HEK293T (cell line): ENCODE measurements at regions not wholly inside any gene's neighbourhood (a gene's known extent, or its start where the extent isn't known, plus 50 kb on each side); places are given as distances from the start of the nearest gene placed in this dataset.

Experiments used
- ARNT ChIP-seq: fragments of 450-650 bp; IDR thresholded peaks from 2 replicates; pipeline ENCODE4 v1.6.1; 2017; ENCODE audit warnings: mild to moderate bottlenecking
- BHLHE40 ChIP-seq: fragments of 450-650 bp; IDR thresholded peaks from 2 replicates; pipeline ENCODE4 v1.6.1; 2016; ENCODE audit warnings: mild to moderate bottlenecking, moderate library complexity, borderline replicate concordance
- CTBP1 ChIP-seq: fragments of 450-650 bp; IDR thresholded peaks from 2 replicates; pipeline ENCODE4 v1.6.1; 2016; ENCODE audit warnings: borderline replicate concordance
- ELF4 ChIP-seq: fragments of 450-650 bp; IDR thresholded peaks from 2 replicates; pipeline ENCODE4 v1.6.1; 2017; ENCODE audit warnings: antibody characterized with exemption
- FOXK2 ChIP-seq: fragments of 450-650 bp; IDR thresholded peaks from 2 replicates; pipeline ENCODE4 v1.6.1; 2016; ENCODE audit warnings: mild to moderate bottlenecking
- FOXM1 ChIP-seq: fragments of 450-650 bp; IDR thresholded peaks from 2 replicates; pipeline ENCODE4 v1.6.1; 2017; ENCODE audit warnings: mild to moderate bottlenecking, borderline replicate concordance
- L3MBTL2 ChIP-seq: fragments of 450-650 bp; conservative IDR thresholded peaks from 2 replicates; pipeline ENCODE4 v1.6.1; 2016; ENCODE audit warnings: mild to moderate bottlenecking
- LEF1 ChIP-seq: fragments of 450-650 bp; IDR thresholded peaks from 2 replicates; pipeline ENCODE4 v1.6.1; 2017; ENCODE audit warnings: mild to moderate bottlenecking, borderline replicate concordance
- NFRKB ChIP-seq: fragments of 450-650 bp; IDR thresholded peaks from 2 replicates; pipeline ENCODE4 v1.6.1; 2016; ENCODE audit warnings: mild to moderate bottlenecking, moderate library complexity
- PKNOX1 ChIP-seq: fragments of 450-650 bp; IDR thresholded peaks from 2 replicates; pipeline ENCODE4 v1.6.1; 2016

- TF ChIP-seq ARNT (no peak), LEF1 (no peak), PKNOX1 (peak; percentile 68), L3MBTL2 (no peak), NFRKB (no peak), BHLHE40 (no peak), ELF4 (no peak), FOXM1 (no peak), CTBP1 (no peak), FOXK2 (no peak)
Observed at GRCh38 chr12:80033448-80033847, 65.9 kb upstream of the OTOGL start.
